Right forelimb (tissue), 1 donor: ENCODE measurements at regions not wholly inside any gene's neighbourhood (a gene's known extent, or its start where the extent isn't known, plus 50 kb on each side); places are given as distances from the start of the nearest gene placed in this dataset.
"Not testable (repeated sequence)": the region's sequence is repeated elsewhere in the genome, so short reads cannot be mapped to it uniquely, and the experiment has no call there.

Source experiments
- DNase-seq: peaks from one replicate; pipeline ENCODE4 v3.0.0-alpha.2; 2018

- no peak for DNase-seq
Observed at GRCh38 chr14:40219032-40219431, 786.8 kb upstream of the FBXO33 start.

GRCh38 chr14:40218282-40218941, 786.2 kb upstream of the FBXO33 start:
- DNase-seq: no peak

GRCh38 chr14:40216976-40217375, 784.7 kb upstream of the FBXO33 start:
- DNase-seq: no peak

GRCh38 chr14:40216408-40216807, 784.2 kb upstream of the FBXO33 start:
- DNase-seq: not testable (repeated sequence)

- no peak for DNase-seq
Observed at GRCh38 chr14:40213701-40214100, 781.5 kb upstream of the FBXO33 start.

- DNase-seq: no peak
Observed at GRCh38 chr14:40204441-40205175, 772.4 kb upstream of the FBXO33 start.

- DNase-seq: no peak
Observed at GRCh38 chr14:40199101-40199500, 766.9 kb upstream of the FBXO33 start.

GRCh38 chr14:40197344-40197743, 765.1 kb upstream of the FBXO33 start:
- DNase-seq: no peak

- no peak for DNase-seq
Observed at GRCh38 chr14:40188006-40188405, 755.8 kb upstream of the FBXO33 start.

- no peak for DNase-seq
Observed at GRCh38 chr14:40164083-40164482, 731.9 kb upstream of the FBXO33 start.

GRCh38 chr14:40139657-40140056, 707.4 kb upstream of the FBXO33 start:
- DNase-seq: no peak

- no peak for DNase-seq
Observed at GRCh38 chr14:40133463-40133862, 701.2 kb upstream of the FBXO33 start.

- DNase-seq: no peak
Observed at GRCh38 chr14:40129159-40129558, 696.9 kb upstream of the FBXO33 start.

GRCh38 chr14:40123816-40124215, 691.6 kb upstream of the FBXO33 start:
- DNase-seq: no peak

GRCh38 chr14:40122968-40123648, 690.9 kb upstream of the FBXO33 start:
- no peak for DNase-seq

GRCh38 chr14:40119765-40120164, 687.5 kb upstream of the FBXO33 start:
- DNase-seq: no peak

GRCh38 chr14:40119321-40119720, 687.1 kb upstream of the FBXO33 start:
- DNase-seq: no peak

- DNase-seq: no peak
Observed at GRCh38 chr14:40115583-40115982, 683.4 kb upstream of the FBXO33 start.

GRCh38 chr14:40113671-40114070, 681.4 kb upstream of the FBXO33 start:
- no peak for DNase-seq

- DNase-seq: no peak
Observed at GRCh38 chr14:40100544-40101196, 668.4 kb upstream of the FBXO33 start.

- no peak for DNase-seq
Observed at GRCh38 chr14:40099316-40099715, 667.1 kb upstream of the FBXO33 start.

GRCh38 chr14:40098468-40098867, 666.2 kb upstream of the FBXO33 start:
- DNase-seq: no peak

- DNase-seq: no peak
Observed at GRCh38 chr14:40096968-40097367, 664.7 kb upstream of the FBXO33 start.

GRCh38 chr14:40093800-40094199, 661.6 kb upstream of the FBXO33 start:
- DNase-seq: no peak
